ENCODE measurements at regions not wholly inside any gene's neighbourhood (a gene's known extent, or its start where the extent isn't known, plus 50 kb on each side); places are given as distances from the start of the nearest gene placed in this dataset.

GRCh38 chr6:74346936-74347535 is 651.0 kb downstream of the CD109 start:
- no peak for TF ChIP-seq CTCF (IDR thresholded peaks at IDR 0.05)
- no peak for TF ChIP-seq POLR2AphosphoS5 (IDR thresholded peaks at IDR 0.05)
- no peak for TF ChIP-seq POLR2A (IDR thresholded peaks at IDR 0.05)

All from transverse colon (tissue), 4 donors.